ENCODE measurements at regions not wholly inside any gene's neighbourhood (a gene's known extent, or its start where the extent isn't known, plus 50 kb on each side); places are given as distances from the start of the nearest gene placed in this dataset.
"Not testable (repeated sequence)": the region's sequence is repeated elsewhere in the genome, so short reads cannot be mapped to it uniquely, and the experiment has no call there.

DNA sequence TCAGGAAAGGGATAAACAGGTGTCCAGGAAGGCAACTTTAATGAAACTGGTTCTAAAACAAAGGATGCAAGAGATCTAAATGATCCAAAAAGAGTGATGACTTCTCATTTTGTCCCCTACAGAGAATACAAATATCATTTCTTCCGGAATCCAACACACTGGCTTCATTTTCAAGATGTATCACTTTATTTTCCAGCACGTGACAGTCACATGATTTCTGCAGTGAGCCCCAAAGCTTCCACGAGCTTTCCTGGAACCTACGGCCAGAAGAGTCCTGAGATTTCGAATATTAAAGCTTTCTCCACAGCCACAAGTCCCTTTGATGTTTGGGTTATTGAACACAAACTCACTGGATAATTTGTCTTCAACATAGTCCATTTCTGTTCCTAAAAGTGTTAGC is 198.0 kb downstream of the LRRC70 start:
- H3K27me3 ChIP-seq (ENCODE audit: control insufficient read depth in 1 of 2, insufficient read depth in 2 of 2, low read length in 2 of 2); H3K27ac ChIP-seq (ENCODE audit: low read depth in 2 of 2, low read length in 1 of 2); H3K4me3 ChIP-seq (ENCODE audit: low read depth in 1 of 2, low read length in 2 of 2); H3K4me1 ChIP-seq (ENCODE audit: control insufficient read depth in 2 of 2, insufficient read depth in 2 of 2, low read length in 1 of 2); H3K36me3 ChIP-seq (ENCODE audit: control insufficient read depth in 2 of 2, insufficient read depth in 2 of 2, low read length in 1 of 2); H3K9me3 ChIP-seq (ENCODE audit: control insufficient read depth in 2 of 2, insufficient read depth in 1 of 2, low read depth in 1 of 2, low read length in 1 of 2): not testable (repeated sequence)
- WGBS, 2 donors: 85 to 86% methylated on average over 5 of the region's 5 CpGs

DNA sequence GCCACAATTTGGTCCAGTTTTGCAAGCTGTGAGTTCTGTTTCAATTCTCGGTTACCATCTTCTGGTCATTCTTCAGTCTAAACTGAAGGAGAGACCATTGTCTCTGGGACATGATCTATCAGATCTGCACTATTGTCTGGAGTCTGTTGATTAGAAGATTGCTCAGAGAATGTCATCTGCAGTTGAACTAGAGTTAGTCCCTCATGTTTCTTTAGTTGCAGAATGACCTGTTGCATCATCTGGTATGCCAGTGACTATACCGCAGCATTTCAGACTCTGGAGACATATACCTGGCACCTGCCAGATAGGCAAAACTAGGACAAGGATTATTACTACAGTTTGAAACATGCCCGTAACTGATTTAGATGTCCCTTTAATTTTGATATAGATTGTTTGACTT is 194.8 kb downstream of the LRRC70 start:
- WGBS, 2 donors: 89 to 93% methylated on average over 3 of the region's 3 CpGs
- Histone ChIP-seq H3K4me3 (ENCODE audit: low read depth in 1 of 2, low read length in 2 of 2) (no peak overlapping the region), H3K36me3 (ENCODE audit: control insufficient read depth in 2 of 2, insufficient read depth in 2 of 2, low read length in 1 of 2) (no peaks in the 10 kb centered on the region), H3K27ac (ENCODE audit: low read depth in 2 of 2, low read length in 1 of 2) (no peak overlapping the region), H3K4me1 (ENCODE audit: control insufficient read depth in 2 of 2, insufficient read depth in 2 of 2, low read length in 1 of 2) (no peaks in the 10 kb centered on the region), H3K9me3 (ENCODE audit: control insufficient read depth in 2 of 2, insufficient read depth in 1 of 2, low read depth in 1 of 2, low read length in 1 of 2) (no peaks in the 10 kb centered on the region), H3K27me3 (ENCODE audit: control insufficient read depth in 1 of 2, insufficient read depth in 2 of 2, low read length in 2 of 2) (no peaks in the 10 kb centered on the region)

DNA sequence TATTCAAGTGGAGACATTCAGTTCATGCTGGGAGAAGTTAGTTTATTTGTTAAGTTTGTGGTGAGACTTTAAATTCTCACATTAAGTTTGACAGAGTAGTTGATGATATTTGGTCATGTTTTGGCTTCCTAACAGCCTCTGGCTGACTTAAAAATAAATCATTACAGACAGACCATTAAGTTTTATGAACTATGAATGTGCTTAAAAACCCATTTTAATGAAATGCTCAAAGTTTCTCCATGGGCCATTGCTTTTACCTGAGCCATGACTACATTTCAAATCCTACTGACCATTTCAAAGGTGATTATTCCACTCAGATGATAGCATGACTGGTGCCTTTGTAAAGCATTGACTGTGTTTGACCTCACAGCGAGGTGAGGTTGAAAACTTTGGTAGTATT is 192.7 kb downstream of the LRRC70 start:
- H3K9me3 ChIP-seq (ENCODE audit: control insufficient read depth in 2 of 2, insufficient read depth in 1 of 2, low read depth in 1 of 2, low read length in 1 of 2): no peaks in the 10 kb centered on the region
- no peaks in the 10 kb centered on the region for H3K4me1 ChIP-seq (ENCODE audit: control insufficient read depth in 2 of 2, insufficient read depth in 2 of 2, low read length in 1 of 2)
- H3K4me3 ChIP-seq (ENCODE audit: low read depth in 1 of 2, low read length in 2 of 2): no peak overlapping the region
- no peaks in the 10 kb centered on the region for H3K36me3 ChIP-seq (ENCODE audit: control insufficient read depth in 2 of 2, insufficient read depth in 2 of 2, low read length in 1 of 2)
- no peak overlapping the region for H3K27ac ChIP-seq (ENCODE audit: low read depth in 2 of 2, low read length in 1 of 2)
- 89 to 91% methylated on average over 1 of the region's 1 CpG for WGBS, 2 donors
- no peaks in the 10 kb centered on the region for H3K27me3 ChIP-seq (ENCODE audit: control insufficient read depth in 1 of 2, insufficient read depth in 2 of 2, low read length in 2 of 2)

DNA sequence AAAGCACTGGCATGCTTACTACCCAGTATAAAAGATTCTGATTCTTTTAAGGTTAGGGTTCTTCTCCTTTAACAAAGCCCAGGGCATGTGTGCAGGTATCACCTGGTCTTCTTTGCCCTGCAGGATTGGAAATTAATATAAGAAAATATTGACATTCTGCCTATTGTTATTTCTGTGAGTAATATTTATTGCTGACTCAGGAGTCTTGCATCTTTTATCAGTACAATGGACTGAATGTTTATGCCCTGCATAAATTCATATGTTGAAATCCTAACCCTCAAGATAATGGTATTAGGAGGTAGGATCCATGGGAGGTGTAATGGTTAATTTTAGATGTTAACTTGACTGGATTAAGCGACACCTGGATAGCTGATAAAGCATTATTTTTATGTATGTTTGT is 189.0 kb downstream of the LRRC70 start:
- Histone ChIP-seq H3K27me3 (ENCODE audit: control insufficient read depth in 1 of 2, insufficient read depth in 2 of 2, low read length in 2 of 2) (no peaks in the 10 kb centered on the region), H3K36me3 (ENCODE audit: control insufficient read depth in 2 of 2, insufficient read depth in 2 of 2, low read length in 1 of 2) (no peaks in the 10 kb centered on the region), H3K4me1 (ENCODE audit: control insufficient read depth in 2 of 2, insufficient read depth in 2 of 2, low read length in 1 of 2) (no peaks in the 10 kb centered on the region), H3K9me3 (ENCODE audit: control insufficient read depth in 2 of 2, insufficient read depth in 1 of 2, low read depth in 1 of 2, low read length in 1 of 2) (no peaks in the 10 kb centered on the region), H3K4me3 (ENCODE audit: low read depth in 1 of 2, low read length in 2 of 2) (no peak overlapping the region), H3K27ac (ENCODE audit: low read depth in 2 of 2, low read length in 1 of 2) (no peak overlapping the region)
- WGBS, 2 donors: 75 to 84% methylated on average over 1 of the region's 1 CpG

GRCh38 chr5:62767077-62767476 is 188.5 kb downstream of the LRRC70 start:
- 94 to 98% methylated on average over 2 of the region's 2 CpGs for WGBS, 2 donors
- H3K9me3 ChIP-seq (ENCODE audit: control insufficient read depth in 2 of 2, insufficient read depth in 1 of 2, low read depth in 1 of 2, low read length in 1 of 2): no peaks in the 10 kb centered on the region
- no peaks in the 10 kb centered on the region for H3K4me1 ChIP-seq (ENCODE audit: control insufficient read depth in 2 of 2, insufficient read depth in 2 of 2, low read length in 1 of 2)
- no peak overlapping the region for H3K27ac ChIP-seq (ENCODE audit: low read depth in 2 of 2, low read length in 1 of 2)
- H3K4me3 ChIP-seq (ENCODE audit: low read depth in 1 of 2, low read length in 2 of 2): no peak overlapping the region
- H3K27me3 ChIP-seq (ENCODE audit: control insufficient read depth in 1 of 2, insufficient read depth in 2 of 2, low read length in 2 of 2): no peaks in the 10 kb centered on the region
- H3K36me3 ChIP-seq (ENCODE audit: control insufficient read depth in 2 of 2, insufficient read depth in 2 of 2, low read length in 1 of 2): no peaks in the 10 kb centered on the region

DNA sequence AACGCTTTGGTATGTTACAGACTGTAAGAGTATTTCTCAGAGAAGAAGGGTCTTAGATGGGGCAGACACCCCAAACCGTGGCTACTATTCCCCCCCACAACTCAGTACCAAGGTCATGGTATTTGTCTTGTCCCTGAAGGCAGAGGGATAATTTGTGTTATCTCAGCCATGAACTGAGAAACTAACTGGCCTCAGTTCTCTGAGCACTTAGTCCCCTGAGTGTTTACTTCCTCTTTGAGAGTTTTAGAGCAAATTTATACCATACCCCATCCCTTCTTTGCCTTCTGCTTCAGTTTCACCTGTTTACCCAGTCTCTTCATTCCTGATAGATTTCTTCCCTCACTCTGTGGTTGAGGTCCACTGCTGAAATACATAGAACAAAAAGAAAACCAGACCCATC is 183.9 kb downstream of the LRRC70 start:
- Histone ChIP-seq H3K4me1 (ENCODE audit: control insufficient read depth in 2 of 2, insufficient read depth in 2 of 2, low read length in 1 of 2) (no peaks in the 10 kb centered on the region), H3K27me3 (ENCODE audit: control insufficient read depth in 1 of 2, insufficient read depth in 2 of 2, low read length in 2 of 2) (no peaks in the 10 kb centered on the region), H3K9me3 (ENCODE audit: control insufficient read depth in 2 of 2, insufficient read depth in 1 of 2, low read depth in 1 of 2, low read length in 1 of 2) (no peaks in the 10 kb centered on the region), H3K36me3 (ENCODE audit: control insufficient read depth in 2 of 2, insufficient read depth in 2 of 2, low read length in 1 of 2) (no peaks in the 10 kb centered on the region), H3K4me3 (ENCODE audit: low read depth in 1 of 2, low read length in 2 of 2) (no peak overlapping the region), H3K27ac (ENCODE audit: low read depth in 2 of 2, low read length in 1 of 2) (no peak overlapping the region)
- WGBS, 2 donors: 63 to 78% methylated on average over 2 of the region's 2 CpGs

GRCh38 chr5:62757686-62758085 is 179.1 kb downstream of the LRRC70 start:
- not testable (repeated sequence) for H3K27ac ChIP-seq (ENCODE audit: low read depth in 2 of 2, low read length in 1 of 2); H3K4me3 ChIP-seq (ENCODE audit: low read depth in 1 of 2, low read length in 2 of 2); H3K36me3 ChIP-seq (ENCODE audit: control insufficient read depth in 2 of 2, insufficient read depth in 2 of 2, low read length in 1 of 2); H3K4me1 ChIP-seq (ENCODE audit: control insufficient read depth in 2 of 2, insufficient read depth in 2 of 2, low read length in 1 of 2); H3K9me3 ChIP-seq (ENCODE audit: control insufficient read depth in 2 of 2, insufficient read depth in 1 of 2, low read depth in 1 of 2, low read length in 1 of 2); H3K27me3 ChIP-seq (ENCODE audit: control insufficient read depth in 1 of 2, insufficient read depth in 2 of 2, low read length in 2 of 2)
- 80 to 90% methylated on average over 3 to 4 of the region's 4 CpGs for WGBS, 2 donors

DNA sequence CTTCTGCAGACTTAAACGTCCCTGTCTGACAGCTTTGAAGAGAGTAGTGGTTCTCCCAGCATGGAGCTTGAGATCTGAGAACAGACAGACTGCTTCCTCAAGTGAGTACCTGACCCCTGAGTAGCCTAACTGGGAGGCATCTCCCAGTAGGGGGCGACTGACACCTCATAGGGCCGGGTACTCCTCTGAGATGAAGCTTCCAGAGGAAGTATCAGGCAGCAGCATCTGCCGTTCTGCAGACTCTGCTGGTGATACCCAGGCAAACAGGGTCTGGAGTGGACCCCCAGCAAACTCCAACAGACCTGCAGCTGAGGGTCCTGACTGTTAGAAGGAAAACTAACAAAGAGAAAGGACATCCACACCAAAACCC is 174.4 kb downstream of the LRRC70 start:
- not testable (repeated sequence) for H3K27me3 ChIP-seq (ENCODE audit: control insufficient read depth in 1 of 2, insufficient read depth in 2 of 2, low read length in 2 of 2); H3K9me3 ChIP-seq (ENCODE audit: control insufficient read depth in 2 of 2, insufficient read depth in 1 of 2, low read depth in 1 of 2, low read length in 1 of 2); H3K4me1 ChIP-seq (ENCODE audit: control insufficient read depth in 2 of 2, insufficient read depth in 2 of 2, low read length in 1 of 2); H3K27ac ChIP-seq (ENCODE audit: low read depth in 2 of 2, low read length in 1 of 2); H3K4me3 ChIP-seq (ENCODE audit: low read depth in 1 of 2, low read length in 2 of 2); H3K36me3 ChIP-seq (ENCODE audit: control insufficient read depth in 2 of 2, insufficient read depth in 2 of 2, low read length in 1 of 2)
- WGBS, 2 donors: 61 to 74% methylated on average over 3 to 4 of the region's 4 CpGs

DNA sequence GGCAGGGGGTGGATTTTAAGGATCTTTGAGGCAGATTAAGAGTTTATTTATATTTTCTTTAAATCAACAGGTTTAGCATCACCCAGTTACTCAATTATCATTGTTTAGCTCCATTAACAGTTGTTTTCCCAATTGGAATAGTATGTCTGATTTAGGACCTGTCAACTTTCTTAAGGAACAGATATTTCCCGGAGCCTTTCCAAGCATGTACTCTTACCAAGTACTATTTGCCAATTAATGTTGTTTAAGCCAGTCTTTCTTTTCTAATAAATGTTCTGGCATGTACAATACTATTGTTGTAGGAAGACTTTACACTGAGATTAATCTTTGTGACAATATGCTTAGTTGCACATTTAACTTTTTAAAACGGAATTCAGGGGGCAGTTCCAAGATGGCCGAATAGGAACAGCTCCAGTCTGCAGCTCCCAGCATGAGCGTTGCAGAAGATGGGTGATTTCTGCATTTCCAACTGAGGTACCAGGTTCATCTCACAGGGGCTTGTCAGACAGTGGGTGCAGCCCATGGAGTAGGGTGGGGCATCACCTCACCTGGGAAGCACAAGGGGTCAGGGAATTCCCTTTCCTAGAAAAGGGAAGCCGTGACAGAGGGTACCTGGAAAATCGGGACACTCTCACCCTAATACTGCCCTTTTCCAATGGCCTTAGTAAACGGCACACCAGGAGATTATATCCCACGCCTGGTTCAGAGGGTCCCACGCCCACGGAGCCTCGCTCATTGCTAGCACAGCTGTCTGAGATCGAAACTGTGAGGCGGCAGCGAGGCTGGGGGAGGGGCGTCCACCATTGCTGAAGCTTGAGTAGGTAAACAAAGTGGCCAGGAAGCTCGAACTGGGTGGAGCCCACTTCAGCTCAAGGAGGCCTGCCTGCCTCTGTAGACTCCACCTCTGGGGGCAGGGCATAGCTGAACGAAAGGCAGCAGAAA is 173.7 kb downstream of the LRRC70 start:
- H3K36me3 ChIP-seq (ENCODE audit: control insufficient read depth in 2 of 2, insufficient read depth in 2 of 2, low read length in 1 of 2); H3K9me3 ChIP-seq (ENCODE audit: control insufficient read depth in 2 of 2, insufficient read depth in 1 of 2, low read depth in 1 of 2, low read length in 1 of 2); H3K27ac ChIP-seq (ENCODE audit: low read depth in 2 of 2, low read length in 1 of 2); H3K4me3 ChIP-seq (ENCODE audit: low read depth in 1 of 2, low read length in 2 of 2); H3K27me3 ChIP-seq (ENCODE audit: control insufficient read depth in 1 of 2, insufficient read depth in 2 of 2, low read length in 2 of 2); H3K4me1 ChIP-seq (ENCODE audit: control insufficient read depth in 2 of 2, insufficient read depth in 2 of 2, low read length in 1 of 2): not testable (repeated sequence)
- WGBS, 2 donors: 89 to 90% methylated on average over 16 to 17 of the region's 17 CpGs

GRCh38 chr5:62742207-62742606 is 163.6 kb downstream of the LRRC70 start:
- H3K4me3 ChIP-seq (ENCODE audit: low read depth in 1 of 2, low read length in 2 of 2): no peak overlapping the region
- H3K27me3 ChIP-seq (ENCODE audit: control insufficient read depth in 1 of 2, insufficient read depth in 2 of 2, low read length in 2 of 2): no peaks in the 10 kb centered on the region
- H3K9me3 ChIP-seq (ENCODE audit: control insufficient read depth in 2 of 2, insufficient read depth in 1 of 2, low read depth in 1 of 2, low read length in 1 of 2): no peaks in the 10 kb centered on the region
- no peak overlapping the region for H3K27ac ChIP-seq (ENCODE audit: low read depth in 2 of 2, low read length in 1 of 2)
- no peaks in the 10 kb centered on the region for H3K4me1 ChIP-seq (ENCODE audit: control insufficient read depth in 2 of 2, insufficient read depth in 2 of 2, low read length in 1 of 2)
- H3K36me3 ChIP-seq (ENCODE audit: control insufficient read depth in 2 of 2, insufficient read depth in 2 of 2, low read length in 1 of 2): no peaks in the 10 kb centered on the region
- WGBS, 2 donors: 24 to 42% methylated on average over 2 of the region's 2 CpGs

Data from esophagus (tissue), 2 donors.